Lung (tissue), 11 donors: ENCODE measurements at regions not wholly inside any gene's neighbourhood (a gene's known extent, or its start where the extent isn't known, plus 50 kb on each side); places are given as distances from the start of the nearest gene placed in this dataset.

Experiments
- ATAC-seq: fragments of 200-7000 bp; cut with Tn5 transposase; one replicate; pipeline ENCODE4 v1.9.1; 2020; ENCODE audit warnings: moderate number of reproducible peaks; ENCODE audit not compliant: insufficient read depth, low FRiP score
- DNase-seq, 3 donors: peaks; one replicate each; pipeline ENCODE4 v3.0.0-alpha.2; 2013 to 2017
- H3K27ac ChIP-seq, 2 donors: one replicate each; pipeline ENCODE4 v1.5.1; 2013; ENCODE audit warnings: mild to moderate bottlenecking in 2 of 2, moderate library complexity in 2 of 2, control low read depth in 1 of 2, inconsistent platforms in 1 of 2, low read depth in 1 of 2, low read length in 1 of 2
- H3K27me3 ChIP-seq, 3 donors: one replicate each; pipeline ENCODE4 v1.5.1; 2013; ENCODE audit warnings: low read length in 2 of 3; ENCODE audit not compliant: control insufficient read depth in 3 of 3, insufficient read depth in 3 of 3
- H3K36me3 ChIP-seq, 4 donors: one replicate each; pipeline ENCODE4 v1.5.1; 2013; ENCODE audit warnings: low read length in 4 of 4, mild to moderate bottlenecking in 1 of 4, moderate library complexity in 1 of 4; ENCODE audit not compliant: control insufficient read depth in 4 of 4, insufficient read depth in 4 of 4
- H3K4me1 ChIP-seq, 5 donors: one replicate each; pipeline ENCODE4 v1.5.1; 2013; ENCODE audit warnings: low read length in 5 of 5, mild to moderate bottlenecking in 2 of 5, moderate library complexity in 1 of 5; ENCODE audit not compliant: control insufficient read depth in 5 of 5, insufficient read depth in 5 of 5
- H3K4me3 ChIP-seq: one replicate; pipeline ENCODE4 v1.5.1; 2013; ENCODE audit warnings: mild to moderate bottlenecking, control low read depth, moderate library complexity
- H3K9ac ChIP-seq, 2 donors: one replicate each; pipeline ENCODE4 v1.5.1; 2013; ENCODE audit warnings: low read length in 2 of 2, control low read depth in 1 of 2; ENCODE audit not compliant: insufficient read depth in 1 of 2
- H3K9me3 ChIP-seq, 4 donors: one replicate each; pipeline ENCODE4 v1.5.1; 2013; ENCODE audit warnings: low read length in 3 of 4, mild to moderate bottlenecking in 1 of 4, moderate library complexity in 1 of 4; ENCODE audit not compliant: control insufficient read depth in 4 of 4, insufficient read depth in 3 of 4
- CTCF ChIP-seq: IDR thresholded peaks from 2 replicates; pipeline ENCODE4 v1.5.1; 2012; ENCODE audit warnings: mild to moderate bottlenecking; ENCODE audit errors: control extremely low read depth, extremely low read depth
- WGBS, 2 donors: extraction: QIAGEN DNeasy Blood & Tissue Kit; methylation state at CpG; one replicate each; pipeline ENCODE4 v1.1.7; 2013; 5-methylcytosine and 5-hydroxymethylcytosine counted together
- donor health status: control.
- donor health status: control.
- donor health status: Bipolar disorder and iron deficiency.
- donor health status: healthy.
- donor health status: DM: yes; HTN: yes; CAD: no.

DNA sequence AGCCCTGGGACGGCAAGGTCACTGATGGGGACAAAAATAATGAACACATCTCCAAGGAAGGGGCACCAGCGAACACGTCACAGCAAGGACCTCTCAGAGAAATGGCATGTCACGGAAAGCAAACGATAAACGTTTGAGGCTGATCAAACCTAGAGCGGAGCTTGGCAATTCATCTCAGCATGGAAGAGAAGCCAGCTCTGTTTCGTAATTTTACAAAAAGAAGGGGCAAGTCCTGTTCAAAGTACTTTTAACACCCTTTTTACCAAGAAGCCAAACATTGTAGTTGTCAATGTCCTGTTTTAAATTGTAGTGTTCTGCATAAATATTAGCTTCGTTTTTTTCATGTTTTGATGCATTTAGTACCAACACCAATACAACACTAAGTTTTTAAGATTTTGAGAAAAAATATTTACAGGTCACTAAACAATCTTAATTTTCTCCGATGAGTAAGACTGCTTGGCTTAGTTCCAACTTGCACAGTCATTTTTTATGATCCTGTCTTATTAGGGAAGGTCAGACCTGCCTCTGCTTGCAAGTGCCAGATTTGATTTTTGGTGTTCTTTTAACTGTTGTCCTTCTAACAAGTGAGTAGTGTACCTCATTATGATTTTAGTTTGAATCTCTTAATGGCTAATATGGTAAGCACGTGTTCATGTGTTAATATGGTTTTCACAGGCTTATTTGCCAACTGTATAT is 818.5 kb upstream of the SALL3 start:
- no peak overlapping the region for H3K27ac ChIP-seq
- H3K4me1 ChIP-seq = peaks cover 0 to 3% (median 0%) of the 10 kb centered on the region in 5 donors
- H3K4me3 ChIP-seq = no peak overlapping the region
- H3K9me3 ChIP-seq = no peaks in the 10 kb centered on the region
- no peaks in the 10 kb centered on the region for H3K27me3 ChIP-seq
- H3K9ac ChIP-seq = no peak overlapping the region
- WGBS, 2 donors = 64 to 77% methylated on average over 11 of the region's 11 CpGs
- no peak for ATAC-seq
- DNase-seq = no peak
- H3K36me3 ChIP-seq = no peaks in the 10 kb centered on the region
- TF ChIP-seq CTCF = no peak

DNA sequence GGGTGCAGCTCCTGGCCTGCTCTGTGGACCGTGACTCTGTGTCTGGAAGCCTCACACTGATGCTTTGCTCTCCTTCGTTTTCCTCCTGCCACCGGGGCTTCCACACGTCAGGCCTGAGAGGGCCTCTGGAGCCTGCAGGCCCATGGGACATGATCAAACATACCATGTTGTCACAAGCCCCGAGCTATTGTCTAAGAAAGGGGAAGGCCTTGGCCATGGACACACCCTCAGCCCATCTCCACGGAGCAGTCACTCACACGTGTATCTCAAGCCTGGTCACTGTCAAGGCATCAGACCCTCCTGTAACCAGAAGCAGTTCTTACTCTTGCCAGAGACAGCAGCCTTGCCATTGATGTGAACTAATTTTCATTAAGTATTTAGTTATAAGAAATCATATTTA is 814.1 kb upstream of the SALL3 start:
- DNase-seq (no peak), ATAC-seq (no peak)
- no peak for TF ChIP-seq CTCF
- H3K36me3 ChIP-seq = no peaks in the 10 kb centered on the region
- no peak overlapping the region for H3K9ac ChIP-seq
- peaks cover 0 to 3% (median 0%) of the 10 kb centered on the region in 5 donors for H3K4me1 ChIP-seq
- H3K27me3 ChIP-seq = no peaks in the 10 kb centered on the region
- H3K27ac ChIP-seq = no peak overlapping the region
- no peak overlapping the region for H3K4me3 ChIP-seq
- no peaks in the 10 kb centered on the region for H3K9me3 ChIP-seq
- 82 to 83% methylated on average over 7 of the region's 7 CpGs for WGBS, 2 donors

DNA sequence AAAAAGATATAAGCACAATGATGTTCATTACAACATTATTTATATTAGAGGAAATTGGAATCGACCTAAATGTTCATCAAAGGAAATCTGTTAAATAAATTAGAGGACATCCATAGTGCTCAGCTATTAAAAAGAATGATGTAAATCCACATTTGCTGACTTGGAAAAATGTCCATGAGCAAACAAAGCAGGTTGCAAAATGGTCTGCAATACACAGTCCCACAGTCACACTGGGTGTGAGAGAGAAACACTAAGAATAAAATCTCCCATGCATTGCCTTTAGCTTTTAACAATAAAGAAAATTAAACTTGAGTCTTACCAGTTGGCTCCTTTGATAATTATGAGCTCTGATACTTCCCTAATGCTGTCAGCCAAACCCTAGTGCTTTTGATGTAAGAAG is 811.1 kb upstream of the SALL3 start:
- TF ChIP-seq CTCF = no peak
- H3K27me3 ChIP-seq = no peaks in the 10 kb centered on the region
- 44 to 67% methylated on average over 1 of the region's 1 CpG for WGBS, 2 donors
- no peaks in the 10 kb centered on the region for H3K9me3 ChIP-seq
- no peaks in the 10 kb centered on the region for H3K36me3 ChIP-seq
- H3K4me1 ChIP-seq = peaks cover 0 to 2% (median 0%) of the 10 kb centered on the region in 5 donors
- H3K9ac ChIP-seq = no peak overlapping the region
- no peak for ATAC-seq
- no peak overlapping the region for H3K4me3 ChIP-seq
- H3K27ac ChIP-seq = no peak overlapping the region
- no peak for DNase-seq
